Gastroesophageal sphincter (tissue), 4 donors: ENCODE measurements at regions not wholly inside any gene's neighbourhood (a gene's known extent, or its start where the extent isn't known, plus 50 kb on each side); places are given as distances from the start of the nearest gene placed in this dataset.
A peak's percentile ranks its signal among the peaks of the same experiment; 100 is the strongest.

ENCODE experiments used
- ATAC-seq: fragments of 150-250 bp; one replicate; pipeline ENCODE4 v1.9.1; 2016; ENCODE audit warnings: mild to moderate bottlenecking, moderate library complexity
- H3K27ac ChIP-seq, 4 donors: fragments of 200-600 bp; sonication (generic) in 3 of 4; 1 replicate in 3 of 4; 2 replicates in 1 of 4; pipeline ENCODE4 v1.5.1; 2016 to 2019
- H3K27me3 ChIP-seq: fragments of 200-600 bp; sonication (generic); one replicate; pipeline ENCODE4 v1.5.1; 2019
- H3K36me3 ChIP-seq, 2 donors: fragments of 200-600 bp; sonication (generic); one replicate each; pipeline ENCODE4 v1.5.1; 2019; ENCODE audit warnings: control low read depth in 1 of 2
- H3K4me1 ChIP-seq, 3 donors: fragments of 200-600 bp; sonication (generic); 1 replicate in 2 of 3; 2 replicates in 1 of 3; pipeline ENCODE4 v1.5.1; 2016 to 2019; ENCODE audit warnings: control low read depth in 2 of 3
- H3K4me3 ChIP-seq, 2 donors: fragments of 200-600 bp; sonication (generic); one replicate each; pipeline ENCODE4 v1.5.1; 2019; ENCODE audit warnings: mild to moderate bottlenecking in 1 of 2, moderate library complexity in 1 of 2
- H3K9me3 ChIP-seq, 3 donors: fragments of 200-600 bp; sonication (generic); one replicate each; pipeline ENCODE4 v1.5.1; 2017 to 2019; ENCODE audit warnings: control low read depth in 2 of 3
- EP300 ChIP-seq: sonication (generic); formaldehyde crosslinking; IDR thresholded peaks from one replicate; pipeline ENCODE4 v1.6.1; 2017; ENCODE audit warnings: antibody characterized with exemption, mild to moderate bottlenecking
- POLR2A ChIP-seq, 2 donors: fragments of 450-650 bp; IDR thresholded peaks; one replicate each; pipeline ENCODE4 v1.6.1; 2017; ENCODE audit warnings: antibody characterized with exemption in 2 of 2, mild to moderate bottlenecking in 2 of 2, moderate library complexity in 1 of 2
- POLR2AphosphoS5 ChIP-seq: sonication (generic); formaldehyde crosslinking; IDR thresholded peaks from one replicate; pipeline ENCODE4 v1.6.1; 2017; ENCODE audit warnings: antibody characterized with exemption
- WGBS, 2 donors: methylation state at CpG; one replicate each; pipeline ENCODE4 v1.1.5; 2018; ENCODE audit warnings: low coverage in 1 of 2; 5-methylcytosine and 5-hydroxymethylcytosine counted together
- TF ChIP-seq, protein P1 (sequence below), 4 experiments: fragments of 200-600 bp in 2 of 4; fragments of 450-650 bp in 2 of 4; sonication (generic) in 1 of 4; IDR thresholded peaks; one replicate each; pipeline ENCODE4 v1.5.1; 2017 to 2019; ENCODE audit warnings: antibody characterized with exemption in 4 of 4, mild to moderate bottlenecking in 2 of 4, moderate library complexity in 2 of 4

DNA sequence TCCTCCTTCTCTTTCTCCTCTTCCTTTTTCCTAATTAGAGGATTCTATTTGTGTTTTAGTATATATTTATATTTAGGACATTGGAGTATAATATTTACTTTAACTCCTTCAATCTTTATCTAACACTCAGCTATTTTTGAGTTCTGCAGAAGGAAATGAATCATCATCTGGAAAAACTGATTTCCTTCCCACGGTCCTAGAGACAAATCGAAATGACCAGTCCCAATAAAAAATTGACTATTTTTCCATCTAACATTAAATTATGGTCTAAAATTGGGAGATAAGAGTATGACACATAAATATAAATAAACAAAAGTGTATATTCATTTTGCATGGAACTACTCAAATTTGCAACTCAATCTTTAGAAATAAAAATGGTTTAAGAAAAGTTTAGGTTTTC, 167.4 kb downstream of the TMTC3 start:
- ATAC-seq: no peak
- Histone ChIP-seq H3K4me1 (peaks cover 0 to 5% (median 0%) of the 10 kb centered on the region in 3 donors), H3K27ac (no peak overlapping the region), H3K27me3 (no peaks in the 10 kb centered on the region), H3K4me3 (no peak overlapping the region), H3K9me3 (no peaks in the 10 kb centered on the region), H3K36me3 (no peaks in the 10 kb centered on the region)
- 18 to 79% methylated on average over 2 of the region's 2 CpGs for WGBS, 2 donors
- TF ChIP-seq POLR2AphosphoS5 (no peak), EP300 (no peak), POLR2A (IDR thresholded peaks at IDR 0.05) (no peak)
- TF ChIP-seq, protein P1, sequence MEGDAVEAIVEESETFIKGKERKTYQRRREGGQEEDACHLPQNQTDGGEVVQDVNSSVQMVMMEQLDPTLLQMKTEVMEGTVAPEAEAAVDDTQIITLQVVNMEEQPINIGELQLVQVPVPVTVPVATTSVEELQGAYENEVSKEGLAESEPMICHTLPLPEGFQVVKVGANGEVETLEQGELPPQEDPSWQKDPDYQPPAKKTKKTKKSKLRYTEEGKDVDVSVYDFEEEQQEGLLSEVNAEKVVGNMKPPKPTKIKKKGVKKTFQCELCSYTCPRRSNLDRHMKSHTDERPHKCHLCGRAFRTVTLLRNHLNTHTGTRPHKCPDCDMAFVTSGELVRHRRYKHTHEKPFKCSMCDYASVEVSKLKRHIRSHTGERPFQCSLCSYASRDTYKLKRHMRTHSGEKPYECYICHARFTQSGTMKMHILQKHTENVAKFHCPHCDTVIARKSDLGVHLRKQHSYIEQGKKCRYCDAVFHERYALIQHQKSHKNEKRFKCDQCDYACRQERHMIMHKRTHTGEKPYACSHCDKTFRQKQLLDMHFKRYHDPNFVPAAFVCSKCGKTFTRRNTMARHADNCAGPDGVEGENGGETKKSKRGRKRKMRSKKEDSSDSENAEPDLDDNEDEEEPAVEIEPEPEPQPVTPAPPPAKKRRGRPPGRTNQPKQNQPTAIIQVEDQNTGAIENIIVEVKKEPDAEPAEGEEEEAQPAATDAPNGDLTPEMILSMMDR (IDR thresholded peaks at IDR 0.05): no peak

DNA sequence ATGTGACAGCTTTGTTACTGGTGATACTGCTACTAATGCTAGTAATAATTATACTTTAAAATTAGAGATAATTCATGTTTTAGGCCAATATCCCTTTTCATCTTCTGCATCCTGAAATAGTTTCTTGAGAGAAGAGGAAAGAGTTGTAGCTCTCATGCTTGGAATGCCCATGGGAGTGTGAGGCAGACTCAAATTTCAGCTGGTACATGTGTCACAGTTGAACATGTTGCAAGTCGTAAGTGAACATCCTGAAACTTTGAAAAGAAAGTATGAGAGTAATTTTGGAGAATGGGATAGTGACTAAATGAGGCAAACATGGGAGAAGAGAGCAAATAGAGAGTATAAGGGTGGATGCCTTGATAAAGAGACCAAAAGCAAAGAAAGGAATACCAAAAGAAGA, 168.0 kb downstream of the TMTC3 start:
- Histone ChIP-seq H3K36me3 (no peaks in the 10 kb centered on the region), H3K27me3 (no peaks in the 10 kb centered on the region), H3K4me3 (no peak overlapping the region), H3K9me3 (no peaks in the 10 kb centered on the region), H3K27ac (no peak overlapping the region), H3K4me1 (peaks cover 0 to 5% (median 0%) of the 10 kb centered on the region in 3 donors)
- ATAC-seq: peak; percentile 41
- 53 to 100% methylated on average over 1 of the region's 1 CpG for WGBS, 2 donors
- TF ChIP-seq, protein P1 (IDR thresholded peaks at IDR 0.05): no peak
- no peak for TF ChIP-seq POLR2AphosphoS5
- TF ChIP-seq EP300: no peak
- TF ChIP-seq POLR2A (IDR thresholded peaks at IDR 0.05): no peak

- Histone ChIP-seq H3K27ac (no peak overlapping the region), H3K4me1 (peaks cover 0 to 5% (median 0%) of the 10 kb centered on the region in 3 donors), H3K9me3 (no peaks in the 10 kb centered on the region), H3K27me3 (no peaks in the 10 kb centered on the region), H3K4me3 (no peak overlapping the region), H3K36me3 (no peaks in the 10 kb centered on the region)
- ATAC-seq: peak; percentile 58
- 87 to 95% methylated on average over 4 to 6 of the region's 6 CpGs for WGBS, 2 donors
- TF ChIP-seq EP300 (no peak), POLR2A (IDR thresholded peaks at IDR 0.05) (no peak), POLR2AphosphoS5 (no peak)
- TF ChIP-seq, protein P1 (IDR thresholded peaks at IDR 0.05): no peak
These were observed 168.6 kb downstream of the TMTC3 start for GRCh38 chr12:88310666-88311065.

DNA sequence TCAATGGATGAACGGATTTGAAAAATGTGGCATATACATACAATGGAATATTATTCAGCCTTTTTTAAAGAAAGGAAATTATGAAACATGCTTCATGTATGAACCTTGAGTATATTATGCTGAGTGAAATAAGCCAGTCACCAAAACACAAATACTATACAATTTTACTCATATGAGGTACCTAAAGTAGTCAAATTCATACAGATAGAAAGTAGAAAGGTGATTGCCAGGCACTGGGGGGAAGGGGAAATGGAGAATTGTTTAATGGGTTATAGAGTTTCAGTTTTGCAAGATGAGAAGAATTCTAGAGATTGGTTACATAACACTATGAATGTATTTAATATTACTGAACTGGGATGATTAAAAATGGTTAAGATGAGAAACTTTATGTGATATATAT, 171.4 kb downstream of the TMTC3 start:
- TF ChIP-seq EP300: no peak
- TF ChIP-seq, protein P1 (IDR thresholded peaks at IDR 0.05): no peak
- no peak for TF ChIP-seq POLR2AphosphoS5
- TF ChIP-seq POLR2A (IDR thresholded peaks at IDR 0.05): no peak
- H3K27ac ChIP-seq: no peak overlapping the region

GRCh38 chr12:88314706-88315105, 172.6 kb downstream of the TMTC3 start:
- TF ChIP-seq, protein P1 (IDR thresholded peaks at IDR 0.05): no peak
- TF ChIP-seq EP300 (no peak), POLR2AphosphoS5 (no peak), POLR2A (IDR thresholded peaks at IDR 0.05) (no peak)

More for the DNA sequence above, 171.4 kb downstream of the TMTC3 start:
- Histone ChIP-seq H3K36me3 (no peaks in the 10 kb centered on the region), H3K4me3 (no peak overlapping the region), H3K4me1 (peaks cover 0 to 5% (median 0%) of the 10 kb centered on the region in 3 donors), H3K9me3 (no peaks in the 10 kb centered on the region), H3K27me3 (no peaks in the 10 kb centered on the region)
- WGBS, 2 donors: 94 to 100% methylated on average over 1 of the region's 1 CpG
- no peak for ATAC-seq

More at GRCh38 chr12:88314706-88315105, 172.6 kb downstream of the TMTC3 start:
- no peaks in the 10 kb centered on the region for H3K9me3 ChIP-seq
- ATAC-seq: no peak
- H3K4me1 ChIP-seq: peaks cover 0 to 5% (median 0%) of the 10 kb centered on the region in 3 donors
- H3K27ac ChIP-seq: no peak overlapping the region
- H3K36me3 ChIP-seq: no peaks in the 10 kb centered on the region
- no peak overlapping the region for H3K4me3 ChIP-seq
- H3K27me3 ChIP-seq: no peaks in the 10 kb centered on the region
- WGBS, 2 donors: 92 to 100% methylated on average over 3 to 4 of the region's 4 CpGs
